Smooth muscle cell of the brain vasculature (primary cell): ENCODE measurements at regions not wholly inside any gene's neighbourhood (a gene's known extent, or its start where the extent isn't known, plus 50 kb on each side); places are given as distances from the start of the nearest gene placed in this dataset.

ENCODE experiments used
- DNase-seq: peaks from one replicate; pipeline ENCODE4 v3.0.0-alpha.2; 2012; ENCODE audit warnings: low read depth, low spot score

DNA sequence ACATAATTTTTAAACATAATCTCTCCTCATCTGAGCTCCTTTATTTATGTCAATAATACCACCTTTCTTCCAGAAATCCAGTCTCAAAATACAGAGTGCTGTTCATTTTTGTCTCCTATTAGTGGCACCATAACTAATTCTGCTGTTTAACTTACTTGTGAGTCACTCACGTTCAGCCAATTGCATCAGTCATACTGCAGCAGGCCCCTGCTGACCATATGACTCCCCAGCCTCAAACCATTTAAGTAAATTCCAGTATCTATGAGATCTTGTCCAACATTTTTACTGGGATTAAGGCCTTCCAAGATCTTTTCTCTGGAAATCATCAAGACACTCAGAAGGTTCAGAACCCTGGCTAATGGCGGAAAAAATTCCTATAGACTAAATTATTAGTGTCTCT lies 982.2 kb upstream of the MAP3K7 start:
- DNase-seq: no peak

DNA sequence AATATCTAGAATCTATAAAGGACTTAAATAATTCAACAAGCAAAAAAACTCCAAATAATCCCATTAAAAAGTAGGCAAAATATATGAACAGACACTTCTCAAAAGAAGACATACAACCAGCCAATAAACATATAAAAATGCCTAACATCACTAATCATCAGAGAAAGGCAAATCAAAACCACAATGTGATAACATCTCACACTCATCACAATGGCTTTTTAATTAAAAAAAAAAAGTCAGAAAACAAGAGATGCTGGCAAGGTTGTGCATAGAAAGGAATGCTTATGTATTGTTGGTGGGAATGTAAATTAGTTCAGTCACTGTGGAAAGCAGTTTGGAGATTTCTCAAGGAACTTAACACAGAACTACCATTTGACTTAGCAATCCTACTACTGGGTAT lies 979.6 kb upstream of the MAP3K7 start:
- DNase-seq: no peak

DNA sequence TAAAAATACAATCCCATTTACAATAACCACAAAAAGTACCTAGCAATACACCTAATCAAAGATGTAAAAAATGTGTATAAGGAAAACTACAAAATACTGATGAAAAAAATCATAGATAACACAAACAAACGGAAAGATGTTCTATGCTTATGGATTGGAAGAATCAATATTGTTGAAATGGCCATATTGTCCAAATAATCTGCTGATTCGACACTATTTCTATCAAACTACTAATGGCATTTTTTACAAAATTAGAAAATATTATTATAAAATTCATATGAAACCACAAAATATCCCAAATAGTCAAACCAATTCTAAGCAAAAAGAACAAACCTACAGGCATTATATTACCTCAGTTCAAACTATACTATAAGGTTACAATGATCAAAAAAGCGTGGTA lies 978.3 kb upstream of the MAP3K7 start:
- no peak for DNase-seq

DNA sequence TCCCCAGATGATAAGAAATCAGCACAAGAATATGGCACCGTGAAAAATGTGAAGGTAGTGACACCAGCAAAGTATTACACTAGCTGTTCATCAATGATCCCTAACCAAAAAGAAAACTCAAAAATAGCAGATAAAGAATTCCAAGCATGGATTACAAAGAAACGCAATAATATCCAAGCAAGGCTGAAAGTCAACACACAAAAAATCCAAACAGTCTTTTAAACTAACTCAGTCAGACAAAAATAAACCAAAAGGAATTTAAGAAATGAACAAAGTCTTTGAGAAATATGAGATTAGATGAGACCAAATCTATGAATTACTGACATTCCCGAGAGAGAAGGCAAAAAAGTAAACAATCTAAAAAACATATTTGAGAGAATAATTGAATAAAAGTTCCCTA lies 976.1 kb upstream of the MAP3K7 start:
- no peak for DNase-seq

DNA sequence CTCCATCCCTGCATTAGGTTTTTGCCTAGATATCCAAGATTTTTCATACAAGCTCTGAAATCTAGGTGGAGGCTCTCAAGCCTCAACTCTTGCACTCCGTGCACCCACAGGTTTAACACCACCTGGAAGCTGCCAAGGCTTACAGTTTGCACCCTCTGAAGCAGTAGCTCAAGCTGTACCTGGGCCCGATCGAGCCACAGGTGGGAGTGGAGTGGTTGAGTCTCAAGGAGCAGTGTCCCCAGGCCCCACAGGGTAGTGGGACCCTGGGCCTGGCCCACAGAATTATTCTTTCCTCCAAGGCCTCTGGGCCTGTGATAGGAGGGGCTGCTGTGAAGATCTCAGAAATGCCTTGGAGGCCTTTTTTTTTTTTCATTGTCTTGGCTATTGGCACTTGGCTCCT lies 973.5 kb upstream of the MAP3K7 start:
- no peak for DNase-seq

DNA sequence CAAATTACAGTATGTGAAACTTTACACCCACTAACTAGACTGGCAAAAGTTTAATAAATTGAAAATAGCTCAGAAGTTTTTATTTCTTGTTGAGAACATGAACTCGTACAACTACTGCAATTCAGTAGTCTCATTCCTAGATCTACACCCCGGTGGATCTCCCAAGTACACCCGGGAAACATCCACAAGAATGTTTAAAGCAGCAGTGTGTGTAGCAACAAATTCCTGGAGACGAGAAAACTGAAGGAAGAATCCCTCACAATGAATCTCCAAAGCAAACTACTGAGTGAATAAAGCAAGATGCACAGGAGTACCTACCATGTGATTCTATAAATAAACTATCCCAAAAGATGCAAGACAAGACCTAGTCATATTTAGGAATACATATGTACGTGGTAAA lies 954.0 kb upstream of the MAP3K7 start:
- no peak for DNase-seq

DNA sequence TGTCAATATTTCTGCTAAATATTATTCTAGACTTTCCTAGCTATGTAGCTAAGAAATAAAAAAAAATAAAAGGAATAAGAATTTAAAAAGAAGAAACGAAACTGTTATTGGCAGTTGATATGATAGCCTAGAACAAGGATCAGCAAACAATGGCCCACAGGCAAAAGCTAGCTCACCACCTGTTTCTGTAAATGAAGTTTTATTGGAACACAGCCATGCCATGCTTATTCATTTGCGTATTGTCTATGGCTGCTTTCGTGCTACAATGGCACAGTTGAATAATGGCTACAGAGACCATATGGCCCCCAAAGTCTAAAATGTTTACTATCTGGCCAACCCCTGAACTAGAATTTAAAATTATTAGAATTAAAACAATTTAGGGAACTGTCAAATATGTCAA lies 952.6 kb upstream of the MAP3K7 start:
- no peak for DNase-seq

DNA sequence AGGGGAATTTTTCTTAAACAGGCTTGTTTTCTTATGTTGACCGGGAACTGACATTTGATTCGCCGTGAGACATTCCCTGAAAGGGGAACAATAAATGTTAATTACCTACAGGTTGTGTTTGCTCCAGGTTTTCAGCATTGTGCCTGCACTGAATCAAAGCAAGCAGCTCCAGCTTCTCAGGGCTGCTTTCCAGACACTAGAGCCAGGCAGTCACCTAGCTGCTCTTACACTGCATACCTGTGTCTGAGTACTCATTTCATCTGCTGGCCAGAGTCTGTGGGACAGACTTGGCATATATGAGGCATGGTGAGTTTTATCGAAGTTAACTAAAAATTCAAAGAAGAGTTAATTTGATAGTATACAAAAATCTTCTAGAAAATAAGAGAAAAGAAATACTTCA lies 951.8 kb upstream of the MAP3K7 start:
- DNase-seq: no peak

DNA sequence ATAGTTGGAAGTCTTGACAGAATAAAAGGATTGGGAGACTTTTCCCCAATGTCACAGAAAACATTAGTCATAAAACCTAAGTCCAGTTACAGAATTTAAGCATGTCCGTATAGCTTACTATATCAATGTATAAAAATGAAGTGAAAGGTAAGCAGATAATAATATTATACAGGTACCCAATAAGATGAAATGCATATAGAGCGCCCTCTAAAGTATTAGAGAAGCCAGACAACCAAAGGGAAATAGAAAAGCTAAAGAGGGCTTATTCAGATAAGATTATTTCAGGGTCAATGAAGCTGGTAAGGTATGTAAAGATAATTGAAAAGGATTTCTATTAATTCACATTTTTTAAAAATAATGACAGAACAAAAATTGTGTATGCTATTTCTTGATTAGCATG lies 947.7 kb upstream of the MAP3K7 start:
- DNase-seq: no peak

DNA sequence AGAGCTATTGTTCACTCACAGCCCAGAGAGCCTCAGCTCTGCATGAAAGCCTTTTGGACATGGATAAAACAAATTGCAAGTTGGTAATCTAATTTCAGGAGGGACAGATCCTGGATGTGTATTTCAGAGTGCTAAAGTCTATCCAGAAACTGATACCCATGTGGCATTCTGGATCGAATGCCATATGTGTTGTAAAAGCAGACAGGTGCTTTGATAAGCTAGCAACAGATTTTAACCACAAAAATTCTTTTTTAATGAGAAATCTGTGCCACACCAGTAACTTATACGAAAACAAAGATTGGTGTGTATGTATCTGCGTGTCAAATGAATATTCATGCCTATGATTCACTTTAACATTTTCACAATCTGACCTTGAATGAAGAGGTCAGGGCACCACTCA lies 936.6 kb upstream of the MAP3K7 start:
- no peak for DNase-seq

DNA sequence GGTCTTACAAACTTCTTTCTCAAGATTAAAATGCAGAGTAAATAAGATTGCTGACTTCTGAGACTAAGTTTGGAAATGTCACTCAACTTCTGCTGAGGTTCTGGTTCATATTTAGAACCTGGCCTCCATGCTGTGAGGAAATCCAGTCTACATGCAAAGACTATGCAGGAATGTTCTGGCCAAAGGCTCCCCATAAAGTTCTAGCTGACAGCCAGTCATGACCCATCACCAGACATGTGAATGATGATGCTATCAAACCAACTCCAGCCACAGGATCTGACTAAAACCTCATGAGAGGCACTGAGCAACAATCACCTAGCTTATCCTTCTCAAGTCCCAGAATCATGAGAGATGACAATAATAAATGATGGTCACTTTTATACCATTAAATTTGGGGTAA lies 935.1 kb upstream of the MAP3K7 start:
- DNase-seq: no peak

DNA sequence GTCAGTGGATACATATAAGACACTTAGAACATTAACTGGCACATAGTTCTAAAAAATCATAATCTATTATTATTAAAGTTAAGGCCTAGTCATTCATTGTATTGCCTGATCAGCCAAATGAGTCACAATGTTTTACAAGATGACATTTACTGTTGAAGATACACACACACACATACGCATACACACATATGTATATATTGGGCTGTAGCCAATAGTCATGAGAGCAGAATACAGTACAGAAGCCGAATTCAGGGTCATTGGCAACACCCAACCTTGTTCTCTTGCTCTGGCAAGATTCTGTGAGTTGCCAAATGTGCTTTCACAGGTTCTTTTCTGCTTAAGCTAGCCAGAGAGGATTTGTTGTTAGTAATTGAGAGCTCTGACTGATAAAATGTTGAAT lies 922.8 kb upstream of the MAP3K7 start:
- no peak for DNase-seq

DNA sequence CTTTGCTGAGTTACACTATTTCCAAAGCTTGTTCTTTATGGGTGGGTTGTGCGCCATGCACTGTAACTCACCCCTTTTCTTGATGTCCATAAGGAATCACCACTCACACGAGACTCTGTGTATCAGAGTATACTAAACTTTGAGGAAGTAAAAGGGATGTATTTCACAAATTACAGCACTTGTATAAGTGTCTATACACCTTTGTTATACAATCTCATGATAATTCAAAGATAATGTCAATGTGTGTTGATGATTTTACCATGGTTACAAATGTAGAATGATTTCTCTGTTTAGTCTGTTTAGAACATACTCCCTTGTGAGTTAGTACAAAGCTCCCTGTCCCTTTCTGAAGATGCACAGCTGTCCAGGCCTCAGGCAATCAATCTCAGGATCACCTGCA lies 922.2 kb upstream of the MAP3K7 start:
- no peak for DNase-seq

DNA sequence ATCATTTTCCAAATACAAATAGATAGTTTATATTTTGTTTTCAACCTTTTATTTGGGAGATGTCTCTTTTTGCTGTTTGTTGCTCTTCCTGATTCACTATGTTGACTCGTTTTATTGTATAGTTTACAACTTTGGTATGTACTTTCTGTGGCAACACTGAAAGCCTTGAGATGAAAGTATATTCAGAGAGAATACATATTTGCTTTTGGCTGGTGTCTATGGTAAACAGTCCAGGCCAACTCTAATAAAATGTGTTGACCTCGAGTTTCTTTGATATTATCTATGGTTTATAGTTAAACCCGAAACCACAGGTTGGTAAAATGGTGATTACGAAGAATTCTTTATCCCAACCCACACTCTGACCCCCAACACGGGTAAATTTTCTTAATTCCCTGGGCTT lies 919.6 kb upstream of the MAP3K7 start:
- no peak for DNase-seq

DNA sequence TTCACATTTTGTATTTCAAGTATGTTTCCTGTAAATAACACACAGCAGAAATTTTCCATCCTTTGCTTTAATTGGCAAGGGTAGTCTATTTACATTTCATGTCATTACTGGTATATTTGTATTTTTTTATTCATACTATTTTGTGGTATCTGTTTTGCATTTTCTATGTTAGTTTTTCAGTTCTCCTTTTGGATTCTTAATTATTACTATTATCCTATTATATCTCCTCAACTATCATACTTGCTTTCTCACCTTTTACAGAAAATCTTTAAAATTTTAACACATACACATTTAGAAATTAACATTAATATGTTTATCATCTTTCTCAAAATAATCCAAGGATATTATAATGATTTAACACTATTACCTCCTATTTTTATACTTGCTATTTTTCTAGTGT lies 918.3 kb upstream of the MAP3K7 start:
- no peak for DNase-seq

DNA sequence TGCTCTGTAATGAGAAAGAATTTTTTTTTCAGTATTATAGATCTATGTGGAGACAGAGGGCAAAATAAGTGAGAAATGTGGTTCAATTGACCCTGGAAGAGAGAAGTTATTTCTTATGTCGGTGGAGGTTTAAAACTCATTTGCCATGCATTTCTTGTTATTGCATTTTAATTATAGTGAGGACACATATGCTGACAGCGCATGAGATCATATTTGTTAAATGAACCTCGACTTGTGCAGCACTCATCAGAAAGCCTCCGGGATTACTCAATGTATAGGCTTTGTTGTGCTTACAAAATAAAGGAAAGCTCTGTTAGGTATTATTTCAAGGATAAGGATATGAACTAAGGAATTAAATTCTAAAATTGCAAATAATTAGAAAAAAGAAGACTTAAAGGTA lies 915.1 kb upstream of the MAP3K7 start:
- DNase-seq: no peak

DNA sequence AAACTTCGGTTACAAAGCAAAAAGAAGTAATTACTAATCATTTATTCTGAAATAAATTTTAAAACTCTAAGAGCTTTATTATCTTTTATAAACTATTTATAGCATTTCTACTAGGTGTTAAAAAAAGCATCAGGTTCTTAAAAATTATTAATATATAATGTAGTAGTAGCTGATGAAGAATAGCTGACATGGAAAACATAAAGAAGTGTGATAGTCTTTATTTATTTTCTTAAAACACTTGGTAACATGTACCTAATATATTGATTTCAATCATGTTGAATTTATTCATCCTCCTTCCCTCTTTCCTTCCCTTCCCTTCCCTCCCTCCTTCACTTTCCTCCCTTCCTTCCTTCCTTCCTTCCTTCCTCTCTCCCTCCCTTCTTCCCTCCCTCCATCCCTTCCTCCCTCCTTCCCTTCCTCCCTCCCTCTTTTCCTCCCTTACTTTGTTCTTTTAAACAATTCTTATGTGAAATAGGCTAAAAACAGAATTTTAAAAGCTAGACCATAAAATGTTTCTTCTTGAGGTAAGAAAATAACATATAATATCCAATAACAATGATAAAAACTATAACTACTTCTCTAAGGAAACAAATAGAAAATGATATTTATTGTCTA lies 913.9 kb upstream of the MAP3K7 start:
- no peak for DNase-seq

DNA sequence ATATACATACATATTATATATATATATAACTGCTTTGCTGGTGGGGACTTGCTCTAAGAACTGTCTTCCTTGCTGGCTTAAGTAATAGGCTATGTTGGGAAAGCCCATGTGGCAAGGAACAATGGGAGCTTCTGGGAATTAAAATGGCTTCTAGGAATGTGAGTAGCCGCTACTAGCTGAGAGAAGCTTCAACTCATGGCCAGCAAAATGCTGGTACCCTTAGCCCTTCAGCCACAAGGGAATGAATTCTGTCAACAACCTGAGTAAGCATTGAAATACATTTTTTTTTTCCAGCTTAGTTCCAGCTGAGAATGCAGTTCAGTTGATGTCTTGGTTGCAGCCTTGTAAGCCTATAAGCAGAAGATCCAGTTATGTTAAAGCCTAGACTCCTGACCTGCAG lies 911.7 kb upstream of the MAP3K7 start:
- no peak for DNase-seq

DNA sequence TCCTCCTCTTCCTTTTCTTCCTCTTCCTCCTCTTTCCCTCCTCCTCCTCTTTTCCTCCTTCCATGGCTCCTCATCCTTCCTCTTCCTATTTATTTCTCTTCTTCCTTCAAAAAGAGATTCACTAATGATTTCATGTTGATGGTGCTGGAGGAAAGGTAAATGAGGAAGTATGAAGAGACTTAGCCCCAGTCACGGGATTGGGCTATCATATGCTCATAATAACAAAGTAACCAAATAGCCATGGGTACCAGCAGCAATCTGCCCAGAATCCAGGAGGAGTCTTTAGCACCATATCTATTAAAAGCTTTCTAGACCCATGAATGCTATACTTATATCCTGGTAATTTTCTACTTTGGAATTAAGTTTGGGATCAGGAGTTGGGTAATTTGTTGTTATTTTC lies 910.9 kb upstream of the MAP3K7 start:
- DNase-seq: no peak

DNA sequence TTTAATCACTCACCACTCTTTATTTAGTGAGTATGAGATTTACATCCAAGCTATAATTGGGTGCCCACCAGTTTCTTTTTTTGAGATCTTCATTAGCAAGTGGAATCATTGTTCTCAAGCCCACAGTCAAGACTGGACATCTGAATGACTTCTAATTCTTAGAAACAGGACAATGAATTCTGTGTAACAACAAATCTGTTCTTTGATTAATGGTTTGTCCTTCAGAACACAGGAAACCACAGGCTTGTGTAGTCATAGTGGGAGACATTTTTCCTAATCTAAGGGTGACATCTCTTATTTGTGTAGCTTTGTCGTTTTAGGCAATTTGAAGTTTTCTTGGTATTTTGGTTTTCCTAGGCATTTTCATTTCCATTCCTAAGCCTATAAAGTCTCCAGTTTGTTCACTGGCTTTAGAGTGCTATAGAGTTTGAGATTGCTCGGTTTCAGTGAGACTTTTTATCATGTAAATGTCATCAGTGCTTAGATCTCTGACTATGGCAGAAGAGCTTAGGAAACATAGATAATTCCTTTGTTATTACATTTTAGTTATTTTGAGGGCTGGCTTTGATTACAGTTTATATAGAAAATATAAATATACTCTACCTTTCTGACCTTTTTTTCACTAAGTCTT lies 903.9 kb upstream of the MAP3K7 start:
- no peak for DNase-seq

DNA sequence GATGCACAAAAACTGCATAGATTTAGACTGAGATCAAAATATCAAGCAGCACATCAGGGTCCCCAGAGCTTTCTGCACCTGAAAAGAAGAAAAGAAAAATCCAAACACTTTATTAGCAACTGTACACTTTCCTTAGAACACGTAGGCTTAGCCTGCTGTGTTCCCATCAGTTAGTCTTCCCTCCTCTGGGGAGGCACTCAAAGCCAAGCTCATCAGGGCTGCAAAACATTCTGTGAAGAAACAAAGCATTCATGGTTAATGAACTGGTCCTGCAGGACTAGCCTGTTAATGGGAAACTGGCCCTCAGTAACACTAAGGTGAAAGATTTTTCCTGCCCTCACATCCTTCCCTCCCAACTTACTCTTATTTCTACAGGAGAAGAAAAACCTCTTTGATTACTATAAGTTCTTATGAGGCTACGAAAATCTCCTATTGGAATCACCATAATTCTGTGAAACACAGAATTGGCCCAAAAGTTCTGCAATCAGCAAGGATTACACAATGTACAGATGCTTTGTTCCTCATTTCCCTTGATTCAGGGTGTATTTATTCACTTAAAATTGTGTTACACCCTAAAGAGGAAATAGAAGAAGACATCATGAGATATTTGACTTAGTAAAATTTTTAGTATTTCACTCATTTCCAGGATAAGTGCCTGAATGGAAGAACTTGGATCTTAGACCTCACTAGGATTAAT lies 901.0 kb upstream of the MAP3K7 start:
- no peak for DNase-seq

DNA sequence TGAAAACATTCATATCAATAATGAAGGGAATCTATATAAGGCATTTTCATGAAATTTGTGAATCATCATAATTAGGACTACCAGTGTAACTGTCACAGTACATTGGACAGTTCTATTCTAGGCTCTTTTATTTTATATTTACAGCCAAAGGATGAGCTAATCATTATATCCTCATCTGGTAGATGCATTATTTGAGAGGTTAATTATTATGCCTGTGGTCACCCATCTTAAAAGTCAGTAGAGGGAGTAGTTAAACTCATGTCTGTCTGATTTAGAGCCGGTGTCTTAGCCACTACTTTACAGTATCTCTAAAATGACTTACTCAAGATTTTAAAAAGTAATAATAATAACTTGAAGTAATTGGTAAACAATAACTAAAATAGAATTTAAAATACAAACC lies 899.3 kb upstream of the MAP3K7 start:
- DNase-seq: no peak

DNA sequence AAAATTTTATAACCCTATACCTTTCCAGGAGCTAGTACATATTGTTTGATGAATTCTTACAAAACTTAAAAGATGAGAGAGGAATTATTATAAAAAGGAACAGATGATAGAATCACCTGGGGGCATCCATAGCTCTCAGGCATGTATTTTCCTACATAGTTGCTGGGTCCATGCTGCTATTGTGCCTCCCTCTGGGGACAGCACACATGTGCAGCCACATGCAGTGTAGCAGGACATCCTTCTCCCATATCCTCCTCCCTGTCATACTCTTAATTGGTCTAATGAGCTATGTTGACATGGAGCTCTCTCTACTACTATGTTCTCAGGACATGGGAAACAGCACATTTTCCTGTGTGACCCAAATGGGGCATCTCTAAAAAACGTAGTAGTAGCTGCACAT lies 898.2 kb upstream of the MAP3K7 start:
- DNase-seq: no peak
